Stomach (tissue), 8 donors: ENCODE measurements at regions not wholly inside any gene's neighbourhood (a gene's known extent, or its start where the extent isn't known, plus 50 kb on each side); places are given as distances from the start of the nearest gene placed in this dataset.

Source experiments
- DNase-seq, 2 donors: peaks; one replicate each; pipeline versions ENCODE4 v3.0.0 to v3.0.0-alpha.2; 2013 to 2019
- H3K27ac ChIP-seq, 5 donors: fragments of 200-600 bp in 4 of 5; sonication (generic) in 4 of 5; one replicate each; pipeline ENCODE4 v1.5.1; 2013 to 2019; ENCODE audit warnings: mild to moderate bottlenecking in 1 of 5, moderate library complexity in 1 of 5
- H3K27me3 ChIP-seq, 3 donors: fragments of 200-600 bp; sonication (generic); one replicate each; pipeline ENCODE4 v1.5.1; 2017 to 2019; ENCODE audit warnings: mixed run types in 1 of 3
- H3K36me3 ChIP-seq, 4 donors: fragments of 200-600 bp; sonication (generic); 1 replicate in 3 of 4; 2 replicates in 1 of 4; pipeline ENCODE4 v1.5.1; 2016 to 2019
- H3K4me1 ChIP-seq, 4 donors: fragments of 200-600 bp; sonication (generic); one replicate each; pipeline ENCODE4 v1.5.1; 2016 to 2019
- H3K4me3 ChIP-seq, 4 donors: fragments of 200-600 bp; sonication (generic) in 3 of 4; one replicate each; pipeline ENCODE4 v1.5.1; 2016 to 2019; ENCODE audit warnings: mild to moderate bottlenecking in 1 of 4
- H3K9me3 ChIP-seq, 4 donors: fragments of 200-600 bp; sonication (generic); one replicate each; pipeline ENCODE4 v1.5.1; 2016 to 2019
- CTCF ChIP-seq, 7 experiments: fragments of 450-650 bp in 4 of 7; fragments of 200-600 bp in 3 of 7; sonication (generic) in 3 of 7; IDR thresholded peaks; one replicate each; pipeline ENCODE4 v1.5.1; 2016 to 2019; ENCODE audit warnings: antibody characterized with exemption in 7 of 7, control low read depth in 2 of 7, mild to moderate bottlenecking in 1 of 7
- EP300 ChIP-seq: sonication (generic); formaldehyde crosslinking; IDR thresholded peaks from one replicate; pipeline ENCODE4 v1.6.1; 2017; ENCODE audit warnings: antibody characterized with exemption
- POLR2A ChIP-seq, 4 donors: fragments of 450-650 bp; IDR thresholded peaks; one replicate each; pipeline ENCODE4 v1.6.1; 2016; ENCODE audit warnings: antibody characterized with exemption in 4 of 4, control low read depth in 2 of 4, mild to moderate bottlenecking in 1 of 4, moderate library complexity in 1 of 4
- POLR2AphosphoS5 ChIP-seq, 3 donors: sonication (generic); formaldehyde crosslinking; IDR thresholded peaks; one replicate each; pipeline ENCODE4 v1.6.1; 2016; ENCODE audit warnings: antibody characterized with exemption in 3 of 3
- WGBS, 5 donors: extraction: QIAGEN DNeasy Blood & Tissue Kit in 3 of 5; methylation state at CpG; one replicate each; pipeline versions ENCODE4 v1.1.5 to v1.1.7; 2013 to 2018; 5-methylcytosine and 5-hydroxymethylcytosine counted together
- intact Hi-C: fragments of 100-400 bp; cut with DNase I; formaldehyde crosslinking; loops from one replicate; pipeline ENCODE4 v1.15.1; 2023; ENCODE audit warnings: low total_unique reads
- donor health status: healthy with polysubstance abuse.
- donor health status: Bipolar disorder and iron deficiency.
- donor health status: healthy.

- intact Hi-C loops: loop anchor here (5.0 kb wide), 1 partner anchor 303 kb away; the partner anchor contains the start of gene PDGFRA
Measured at GRCh38 chr4:53924333-53925049, 139.9 kb downstream of the CHIC2 start.

GRCh38 chr4:53923921-53924320 lies 140.5 kb downstream of the CHIC2 start:
- Histone ChIP-seq H3K4me1 (peaks cover 0 to 3% (median 0%) of the 10 kb centered on the region in 4 donors), H3K36me3 (no peaks in the 10 kb centered on the region), H3K9me3 (no peaks in the 10 kb centered on the region), H3K27ac (no peak overlapping the region), H3K27me3 (peaks cover 0 to 13% (median 0%) of the 10 kb centered on the region in 3 donors), H3K4me3 (no peak overlapping the region)
- intact Hi-C loops: no loop called here
- no peak for DNase-seq
- TF ChIP-seq CTCF (IDR thresholded peaks at IDR 0.05): no peak
- no peak for TF ChIP-seq EP300
- TF ChIP-seq POLR2AphosphoS5 (IDR thresholded peaks at IDR 0.05): no peak
- TF ChIP-seq POLR2A (IDR thresholded peaks at IDR 0.05): no peak
- 55 to 75% (median 61%) methylated on average over 5 of the region's 5 CpGs for WGBS, 5 donors

More at GRCh38 chr4:53924333-53925049, 139.9 kb downstream of the CHIC2 start:
- Histone ChIP-seq H3K4me3 (no peak overlapping the region), H3K27ac (no peak overlapping the region), H3K4me1 (peaks cover 0 to 3% (median 0%) of the 10 kb centered on the region in 4 donors), H3K36me3 (no peaks in the 10 kb centered on the region), H3K27me3 (peaks cover 0 to 9% (median 0%) of the 10 kb centered on the region in 3 donors), H3K9me3 (no peaks in the 10 kb centered on the region)
- no peak for DNase-seq
- WGBS, 5 donors: 75 to 90% (median 80%) methylated on average over 7 of the region's 7 CpGs
- TF ChIP-seq EP300: no peak
- no peak for TF ChIP-seq POLR2A (IDR thresholded peaks at IDR 0.05)
- TF ChIP-seq POLR2AphosphoS5 (IDR thresholded peaks at IDR 0.05): no peak
- TF ChIP-seq CTCF (IDR thresholded peaks at IDR 0.05): no peak

- Histone ChIP-seq H3K9me3 (no peaks in the 10 kb centered on the region), H3K27me3 (peaks cover 0 to 13% (median 0%) of the 10 kb centered on the region in 3 donors), H3K4me3 (no peak overlapping the region), H3K4me1 (peaks cover 0 to 3% (median 0%) of the 10 kb centered on the region in 4 donors), H3K27ac (no peak overlapping the region), H3K36me3 (no peaks in the 10 kb centered on the region)
- intact Hi-C loops: no loop called here
- no peak for DNase-seq
- TF ChIP-seq POLR2A (IDR thresholded peaks at IDR 0.05) (no peak), CTCF (IDR thresholded peaks at IDR 0.05) (no peak), POLR2AphosphoS5 (IDR thresholded peaks at IDR 0.05) (no peak), EP300 (no peak)
Measured at GRCh38 chr4:53921856-53922255, 142.5 kb downstream of the CHIC2 start.

GRCh38 chr4:53920883-53921282 lies 143.5 kb downstream of the CHIC2 start:
- intact Hi-C loops: no loop called here
- Histone ChIP-seq H3K36me3 (no peaks in the 10 kb centered on the region), H3K27ac (no peak overlapping the region), H3K9me3 (no peaks in the 10 kb centered on the region), H3K4me1 (peaks cover 0 to 3% (median 0%) of the 10 kb centered on the region in 4 donors), H3K4me3 (no peak overlapping the region), H3K27me3 (peaks cover 0 to 13% (median 0%) of the 10 kb centered on the region in 3 donors)
- 80 to 89% (median 85%) methylated on average over 4 of the region's 4 CpGs for WGBS, 5 donors
- no peak for DNase-seq
- TF ChIP-seq POLR2AphosphoS5 (IDR thresholded peaks at IDR 0.05): no peak
- TF ChIP-seq POLR2A (IDR thresholded peaks at IDR 0.05): no peak
- TF ChIP-seq CTCF (IDR thresholded peaks at IDR 0.05): no peak
- TF ChIP-seq EP300: no peak
